Tibial artery (tissue), 4 donors: ENCODE measurements at regions not wholly inside any gene's neighbourhood (a gene's known extent, or its start where the extent isn't known, plus 50 kb on each side); places are given as distances from the start of the nearest gene placed in this dataset.

Source experiments
- DNase-seq, 2 donors: peaks; one replicate each; pipeline ENCODE4 v3.0.0-alpha.2; 2019
- H3K27ac ChIP-seq, 2 donors: fragments of 200-600 bp; sonication (generic) in 1 of 2; 1 replicate in 1 of 2; 2 replicates in 1 of 2; pipeline ENCODE4 v1.5.1; 2018 to 2019; ENCODE audit warnings: mild to moderate bottlenecking in 1 of 2
- H3K27me3 ChIP-seq, 2 donors: fragments of 200-600 bp; sonication (generic) in 1 of 2; one replicate each; pipeline versions ENCODE4 v1.5.1 to v1.6.0; 2016 to 2019
- H3K36me3 ChIP-seq, 3 donors: fragments of 200-600 bp; sonication (generic) in 2 of 3; one replicate each; pipeline ENCODE4 v1.5.1; 2016 to 2019; ENCODE audit warnings: mild to moderate bottlenecking in 2 of 3
- H3K4me1 ChIP-seq, 4 donors: fragments of 200-600 bp; sonication (generic) in 2 of 4; 1 replicate in 3 of 4; 2 replicates in 1 of 4; pipeline ENCODE4 v1.5.1; 2016 to 2019
- H3K4me3 ChIP-seq, 2 donors: fragments of 200-600 bp; sonication (generic) in 1 of 2; 1 replicate in 1 of 2; 2 replicates in 1 of 2; pipeline ENCODE4 v1.5.1; 2018 to 2019; ENCODE audit warnings: mild to moderate bottlenecking in 2 of 2
- H3K9me3 ChIP-seq, 3 donors: fragments of 200-600 bp; sonication (generic) in 1 of 3; one replicate each; pipeline ENCODE4 v1.5.1; 2016 to 2019
- intact Hi-C: fragments of 100-400 bp; cut with DNase I; formaldehyde crosslinking; loops from one replicate; pipeline ENCODE4 v1.15.0; 2023; ENCODE audit warnings: low total_unique reads
- TF ChIP-seq, protein P1 (sequence below), 2 experiments: fragments of 200-600 bp in 1 of 2; fragments of 450-650 bp in 1 of 2; IDR thresholded peaks; one replicate each; pipeline ENCODE4 v1.5.1; 2017 to 2019; ENCODE audit warnings: antibody characterized with exemption in 2 of 2, mild to moderate bottlenecking in 1 of 2, moderate library complexity in 1 of 2

DNA sequence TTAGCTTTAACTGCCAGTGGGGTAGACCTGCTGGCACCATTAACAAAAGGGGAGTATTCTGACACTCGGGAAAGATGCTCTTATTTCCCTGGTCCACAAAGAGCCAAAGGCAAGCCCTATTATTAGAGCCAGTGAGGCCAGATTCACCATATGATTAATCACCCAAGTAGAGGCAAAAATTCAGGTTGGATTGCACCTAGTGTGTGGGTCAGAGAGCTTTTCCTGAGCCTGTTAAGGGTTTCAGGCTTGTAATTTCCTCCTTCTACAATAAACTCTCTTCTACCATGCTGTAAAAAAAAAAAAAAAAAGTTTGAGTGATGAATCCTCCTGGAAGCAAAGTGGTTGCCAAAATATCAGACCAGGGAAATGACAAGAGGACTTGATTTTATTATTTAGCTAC, 163.5 kb downstream of the MBL2 start:
- H3K27ac ChIP-seq = no peak overlapping the region
- H3K36me3 ChIP-seq = no peaks in the 10 kb centered on the region
- H3K4me3 ChIP-seq = no peak overlapping the region
- no peaks in the 10 kb centered on the region for H3K9me3 ChIP-seq
- intact Hi-C loops = no loop called here
- H3K4me1 ChIP-seq = no peaks in the 10 kb centered on the region
- DNase-seq = no peak
- H3K27me3 ChIP-seq = no peaks in the 10 kb centered on the region
- TF ChIP-seq, protein P1, sequence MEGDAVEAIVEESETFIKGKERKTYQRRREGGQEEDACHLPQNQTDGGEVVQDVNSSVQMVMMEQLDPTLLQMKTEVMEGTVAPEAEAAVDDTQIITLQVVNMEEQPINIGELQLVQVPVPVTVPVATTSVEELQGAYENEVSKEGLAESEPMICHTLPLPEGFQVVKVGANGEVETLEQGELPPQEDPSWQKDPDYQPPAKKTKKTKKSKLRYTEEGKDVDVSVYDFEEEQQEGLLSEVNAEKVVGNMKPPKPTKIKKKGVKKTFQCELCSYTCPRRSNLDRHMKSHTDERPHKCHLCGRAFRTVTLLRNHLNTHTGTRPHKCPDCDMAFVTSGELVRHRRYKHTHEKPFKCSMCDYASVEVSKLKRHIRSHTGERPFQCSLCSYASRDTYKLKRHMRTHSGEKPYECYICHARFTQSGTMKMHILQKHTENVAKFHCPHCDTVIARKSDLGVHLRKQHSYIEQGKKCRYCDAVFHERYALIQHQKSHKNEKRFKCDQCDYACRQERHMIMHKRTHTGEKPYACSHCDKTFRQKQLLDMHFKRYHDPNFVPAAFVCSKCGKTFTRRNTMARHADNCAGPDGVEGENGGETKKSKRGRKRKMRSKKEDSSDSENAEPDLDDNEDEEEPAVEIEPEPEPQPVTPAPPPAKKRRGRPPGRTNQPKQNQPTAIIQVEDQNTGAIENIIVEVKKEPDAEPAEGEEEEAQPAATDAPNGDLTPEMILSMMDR (IDR thresholded peaks at IDR 0.05) = no peak

DNA sequence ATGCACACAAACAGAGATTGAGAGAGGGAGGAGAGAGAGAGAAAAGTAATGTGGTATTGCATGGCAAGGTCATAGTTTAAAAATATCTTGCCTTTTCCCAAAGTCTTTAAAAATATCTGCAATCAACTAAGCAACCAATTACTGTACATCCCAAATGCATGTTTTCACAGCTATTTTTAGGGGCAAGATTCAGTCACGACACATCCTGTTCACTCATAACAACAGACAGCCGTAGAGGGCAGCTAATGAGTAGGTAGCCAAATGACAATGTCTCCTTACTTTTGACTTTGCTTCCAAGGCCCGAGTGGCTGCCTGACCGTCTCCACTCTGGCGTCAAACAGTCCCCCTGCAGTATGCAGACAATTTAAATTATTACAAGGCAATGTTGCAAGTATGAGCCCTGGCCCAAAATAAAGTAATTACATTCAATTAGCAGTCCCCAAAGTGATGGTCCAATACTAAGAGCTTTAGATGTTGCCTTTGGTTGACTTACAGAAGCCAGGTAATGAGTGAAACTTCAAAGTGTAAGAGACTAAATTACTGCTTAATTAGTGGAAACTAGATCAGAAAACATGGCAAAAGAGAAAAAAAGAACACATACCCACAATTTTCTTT, 162.9 kb downstream of the MBL2 start:
- no peaks in the 10 kb centered on the region for H3K4me1 ChIP-seq
- intact Hi-C loops = no loop called here
- DNase-seq = no peak
- no peaks in the 10 kb centered on the region for H3K27me3 ChIP-seq
- H3K27ac ChIP-seq = no peak overlapping the region
- TF ChIP-seq, protein P1 (IDR thresholded peaks at IDR 0.05) = no peak
- no peak overlapping the region for H3K4me3 ChIP-seq
- H3K9me3 ChIP-seq = no peaks in the 10 kb centered on the region
- no peaks in the 10 kb centered on the region for H3K36me3 ChIP-seq

DNA sequence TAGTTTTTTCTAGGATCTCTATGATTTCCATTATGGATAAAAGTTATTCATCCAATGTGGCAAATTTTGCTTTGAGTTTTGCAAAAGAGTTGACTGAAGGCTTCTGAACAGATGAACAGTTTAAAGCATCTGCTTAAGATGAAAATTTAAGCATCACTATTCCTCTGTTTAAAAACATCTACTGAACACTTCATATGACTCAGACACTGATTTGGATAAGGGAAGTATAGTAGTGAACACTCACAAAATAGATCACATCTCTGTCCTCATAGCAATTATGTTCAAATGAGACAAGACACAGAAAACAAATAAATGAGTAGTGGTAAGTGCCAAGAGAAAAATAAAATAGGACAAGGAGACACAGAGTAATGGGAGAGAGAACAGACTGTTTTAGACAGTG, 157.3 kb downstream of the MBL2 start:
- Histone ChIP-seq H3K27ac (no peak overlapping the region), H3K4me3 (no peak overlapping the region), H3K9me3 (no peaks in the 10 kb centered on the region), H3K4me1 (no peaks in the 10 kb centered on the region), H3K27me3 (no peaks in the 10 kb centered on the region), H3K36me3 (no peaks in the 10 kb centered on the region)
- no peak for DNase-seq
- intact Hi-C loops = no loop called here
- TF ChIP-seq, protein P1 (IDR thresholded peaks at IDR 0.05) = no peak

DNA sequence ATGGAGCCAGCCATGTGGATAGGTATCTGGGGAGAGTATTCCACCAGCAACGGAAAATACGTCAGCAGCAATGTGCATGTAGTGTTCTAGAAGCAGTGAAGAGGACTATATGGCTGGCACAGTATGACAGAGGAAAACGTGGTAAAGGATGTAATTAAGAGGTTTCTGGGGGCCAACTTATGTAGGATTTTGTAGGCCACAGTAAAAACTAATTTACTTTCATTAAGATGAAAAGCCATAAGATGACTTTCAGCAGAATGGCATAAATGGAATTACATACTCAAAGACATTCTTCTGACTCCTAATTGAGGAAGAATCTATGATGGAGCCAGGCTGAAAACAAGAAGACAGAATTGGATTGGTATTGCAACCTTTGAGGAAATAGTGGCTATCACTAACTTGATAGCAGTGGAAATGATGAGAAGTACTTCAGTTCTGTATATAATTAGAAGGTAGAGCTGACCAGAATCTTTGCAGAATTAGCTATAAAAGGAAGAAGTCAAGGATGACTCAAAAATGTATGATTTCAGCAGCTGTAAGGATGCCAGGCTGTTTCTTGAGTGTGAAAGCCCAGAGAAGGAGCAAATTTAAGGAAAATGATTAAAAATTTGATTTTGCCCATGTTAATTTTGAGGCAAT, 156.7 kb downstream of the MBL2 start:
- H3K4me1 ChIP-seq = no peaks in the 10 kb centered on the region
- no peak overlapping the region for H3K4me3 ChIP-seq
- no peak overlapping the region for H3K27ac ChIP-seq
- intact Hi-C loops = no loop called here
- TF ChIP-seq, protein P1 (IDR thresholded peaks at IDR 0.05) = no peak
- H3K36me3 ChIP-seq = no peaks in the 10 kb centered on the region
- no peaks in the 10 kb centered on the region for H3K9me3 ChIP-seq
- no peaks in the 10 kb centered on the region for H3K27me3 ChIP-seq
- DNase-seq = no peak

DNA sequence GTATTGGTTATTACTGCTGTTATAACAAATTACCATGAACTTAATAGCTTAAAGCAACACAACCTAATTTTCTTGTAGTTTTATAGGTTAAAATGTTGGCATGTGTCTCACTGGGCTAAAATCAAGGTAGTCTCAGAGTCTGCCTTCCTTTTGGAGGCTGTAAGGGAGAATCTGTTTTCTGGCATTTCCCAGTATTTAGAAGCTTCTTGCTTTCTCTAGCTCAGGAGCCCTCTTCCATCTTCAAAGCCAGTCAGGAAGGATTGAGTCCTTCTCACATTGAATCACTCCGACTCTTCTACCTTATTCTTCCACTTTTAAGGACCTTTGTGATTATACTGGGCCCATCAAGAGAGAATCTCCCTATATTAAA, 156.2 kb downstream of the MBL2 start:
- intact Hi-C loops = no loop called here
- Histone ChIP-seq H3K9me3 (no peaks in the 10 kb centered on the region), H3K36me3 (no peaks in the 10 kb centered on the region), H3K27ac (no peak overlapping the region), H3K4me3 (no peak overlapping the region), H3K4me1 (no peaks in the 10 kb centered on the region), H3K27me3 (no peaks in the 10 kb centered on the region)
- TF ChIP-seq, protein P1 (IDR thresholded peaks at IDR 0.05) = no peak
- DNase-seq = no peak
